ENCODE measurements at regions not wholly inside any gene's neighbourhood (a gene's known extent, or its start where the extent isn't known, plus 50 kb on each side); places are given as distances from the start of the nearest gene placed in this dataset.

GRCh38 chr15:87781959-87782625 is 474.4 kb downstream of the NTRK3 start:
- TF ChIP-seq CTCF (tag by site-specific recombination; IDR thresholded peaks at IDR 0.05) = no peak
- TF ChIP-seq PBX3 (CRISPR knock-in tag; IDR thresholded peaks at IDR 0.05) = no peak
- TF ChIP-seq ZNF24 (tag by site-specific recombination; IDR thresholded peaks at IDR 0.05) = no peak
- no peak for TF ChIP-seq ZNF560 (tag by site-specific recombination; IDR thresholded peaks at IDR 0.05; ENCODE audit: borderline replicate concordance)
- no peak for TF ChIP-seq YY1 (tag by site-specific recombination; IDR thresholded peaks at IDR 0.05)
- TF ChIP-seq MYNN (tag by site-specific recombination; IDR thresholded peaks at IDR 0.05; ENCODE audit: borderline replicate concordance) = no peak
